ENCODE measurements at regions not wholly inside any gene's neighbourhood (a gene's known extent, or its start where the extent isn't known, plus 50 kb on each side); places are given as distances from the start of the nearest gene placed in this dataset.

GRCh38 chr13:59463023-59463422 lies 700.7 kb downstream of the DIAPH3 start:
- DNase-seq (no peak), ATAC-seq (no peak)
- intact Hi-C loops (cut with DNase I) = no loop called here
- Histone ChIP-seq H3K27ac (no peak overlapping the region), H3K36me3 (replicated peaks in 1 of 2; ENCODE audit: insufficient read depth in 1 of 2, low read depth in 2 of 2) (no peaks in the 10 kb centered on the region), H3K4me3 (no peak overlapping the region), H3K4me1 (no peaks in the 10 kb centered on the region), H3K27me3 (no peaks in the 10 kb centered on the region), H3K9me3 (no peaks in the 10 kb centered on the region)
- TF ChIP-seq CTCF (IDR thresholded peaks at IDR 0.05) (no peak), POLR2A (IDR thresholded peaks at IDR 0.05) (no peak)
- WGBS, 2 donors = 96 to 100% methylated on average over 3 of the region's 3 CpGs

GRCh38 chr13:59464926-59465325 lies 698.8 kb downstream of the DIAPH3 start:
- intact Hi-C loops (cut with DNase I) = no loop called here
- no peak for TF ChIP-seq POLR2A (IDR thresholded peaks at IDR 0.05)
- Histone ChIP-seq H3K36me3 (replicated peaks in 1 of 2; ENCODE audit: insufficient read depth in 1 of 2, low read depth in 2 of 2) (no peaks in the 10 kb centered on the region), H3K9me3 (no peaks in the 10 kb centered on the region), H3K4me1 (no peaks in the 10 kb centered on the region), H3K4me3 (no peak overlapping the region), H3K27ac (no peak overlapping the region), H3K27me3 (no peaks in the 10 kb centered on the region)
- 61 to 89% methylated on average over 4 of the region's 4 CpGs for WGBS, 2 donors
- DNase-seq = no peak
- ATAC-seq = no peak

DNA sequence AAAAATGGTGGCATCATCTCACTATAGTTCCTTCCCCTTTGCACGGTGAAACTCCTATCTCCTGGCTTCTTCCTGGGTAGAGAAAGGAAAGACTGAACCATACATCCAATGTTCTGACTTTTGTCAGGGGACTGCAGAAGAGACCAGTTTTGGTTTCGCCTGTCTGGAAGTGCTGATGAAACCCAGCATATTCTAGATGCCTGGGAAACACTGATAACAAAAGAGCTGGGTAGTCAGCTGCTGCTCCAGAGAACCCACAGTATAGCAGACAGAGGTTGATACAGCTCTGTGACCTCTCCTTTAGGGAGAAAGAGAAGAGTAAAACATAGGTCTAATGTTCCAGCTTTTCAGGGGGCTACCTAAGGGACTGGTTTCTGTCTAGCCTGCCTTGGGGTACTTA lies 695.3 kb downstream of the DIAPH3 start:
- 96 to 97% methylated on average over 2 of the region's 2 CpGs for WGBS, 2 donors
- H3K27me3 ChIP-seq = no peaks in the 10 kb centered on the region
- no peak overlapping the region for H3K27ac ChIP-seq
- no peaks in the 10 kb centered on the region for H3K9me3 ChIP-seq
- H3K4me3 ChIP-seq = no peak overlapping the region
- DNase-seq (no peak), ATAC-seq (no peak)
- intact Hi-C loops (cut with DNase I) = no loop called here
- TF ChIP-seq CTCF (IDR thresholded peaks at IDR 0.05) (no peak), POLR2A (IDR thresholded peaks at IDR 0.05) (no peak)
- H3K4me1 ChIP-seq = no peaks in the 10 kb centered on the region
- no peaks in the 10 kb centered on the region for H3K36me3 ChIP-seq (replicated peaks in 1 of 2; ENCODE audit: insufficient read depth in 1 of 2, low read depth in 2 of 2)

DNA sequence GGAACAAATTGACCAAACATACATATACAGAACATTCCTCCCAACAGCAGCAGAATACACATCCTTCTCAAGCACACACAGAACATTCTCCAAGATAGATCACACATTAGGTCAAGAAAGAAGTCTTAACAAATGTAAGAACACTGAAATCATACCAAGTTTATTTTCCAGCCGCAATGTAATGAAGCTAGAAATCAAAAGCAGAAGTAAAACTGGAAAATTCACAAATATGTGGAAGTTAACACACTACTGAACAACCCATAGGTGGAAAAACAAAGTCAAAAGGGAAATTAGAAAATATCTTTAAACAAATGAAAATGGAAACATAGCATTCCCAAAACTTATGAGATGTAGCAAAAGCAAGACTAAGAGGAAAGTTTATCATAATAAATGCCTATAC lies 692.6 kb downstream of the DIAPH3 start:
- Histone ChIP-seq H3K4me1 (no peaks in the 10 kb centered on the region), H3K27ac (no peak overlapping the region), H3K36me3 (replicated peaks in 1 of 2; ENCODE audit: insufficient read depth in 1 of 2, low read depth in 2 of 2) (no peaks in the 10 kb centered on the region), H3K4me3 (no peak overlapping the region), H3K9me3 (no peaks in the 10 kb centered on the region), H3K27me3 (no peaks in the 10 kb centered on the region)
- no peak for TF ChIP-seq CTCF (IDR thresholded peaks at IDR 0.05)
- TF ChIP-seq POLR2A (IDR thresholded peaks at IDR 0.05) = no peak
- 22 to 89% methylated on average over 1 of the region's 1 CpG for WGBS, 2 donors
- intact Hi-C loops (cut with DNase I) = no loop called here
- no peak for DNase-seq
- ATAC-seq = no peak

GRCh38 chr13:59472134-59472533 lies 691.6 kb downstream of the DIAPH3 start:
- DNase-seq (no peak), ATAC-seq (no peak)
- Histone ChIP-seq H3K27ac (no peak overlapping the region), H3K36me3 (replicated peaks in 1 of 2; ENCODE audit: insufficient read depth in 1 of 2, low read depth in 2 of 2) (no peaks in the 10 kb centered on the region), H3K9me3 (no peaks in the 10 kb centered on the region), H3K4me1 (no peaks in the 10 kb centered on the region), H3K4me3 (no peak overlapping the region), H3K27me3 (no peaks in the 10 kb centered on the region)
- no peak for TF ChIP-seq POLR2A (IDR thresholded peaks at IDR 0.05)
- no peak for TF ChIP-seq CTCF (IDR thresholded peaks at IDR 0.05)
- intact Hi-C loops (cut with DNase I) = no loop called here
